Fibroblast of skin of abdomen (primary cell): ENCODE measurements at regions not wholly inside any gene's neighbourhood (a gene's known extent, or its start where the extent isn't known, plus 50 kb on each side); places are given as distances from the start of the nearest gene placed in this dataset.
A peak's percentile ranks its signal among the peaks of the same experiment; 100 is the strongest.
"Not testable (repeated sequence)": the region's sequence is repeated elsewhere in the genome, so short reads cannot be mapped to it uniquely, and the experiment has no call there.

Experiments used
- DNase-seq: peaks from one replicate; pipeline ENCODE4 v3.0.0-alpha.2; 2013

- peak; percentile 51 for DNase-seq
Observed at GRCh38 chr5:126124706-126125345, 298.4 kb upstream of the GRAMD2B start.

GRCh38 chr5:126125407-126125806, 297.8 kb upstream of the GRAMD2B start:
- no peak for DNase-seq

- DNase-seq, result no peak
Observed at GRCh38 chr5:126126574-126126973, 296.6 kb upstream of the GRAMD2B start.

- not testable (repeated sequence) for DNase-seq
Observed at GRCh38 chr5:126127371-126127770, 295.8 kb upstream of the GRAMD2B start.

- DNase-seq, result no peak
Observed at GRCh38 chr5:126129431-126129830, 293.8 kb upstream of the GRAMD2B start.

- DNase-seq, result no peak
Observed at GRCh38 chr5:126133424-126133823, 289.8 kb upstream of the GRAMD2B start.

GRCh38 chr5:126137891-126138280, 285.3 kb upstream of the GRAMD2B start:
- peak; percentile 72 for DNase-seq

- peak; percentile 75 for DNase-seq
Observed at GRCh38 chr5:126138281-126138931, 284.8 kb upstream of the GRAMD2B start.

- peak; percentile 49 for DNase-seq
Observed at GRCh38 chr5:126139086-126139485, 284.1 kb upstream of the GRAMD2B start.

GRCh38 chr5:126139773-126140172, 283.4 kb upstream of the GRAMD2B start:
- peak; percentile 70 for DNase-seq

- no peak for DNase-seq
Observed at GRCh38 chr5:126143622-126144021, 279.6 kb upstream of the GRAMD2B start.

- not testable (repeated sequence) for DNase-seq
Observed at GRCh38 chr5:126150319-126150718, 272.9 kb upstream of the GRAMD2B start.

- DNase-seq, result not testable (repeated sequence)
Observed at GRCh38 chr5:126155298-126155697, 267.9 kb upstream of the GRAMD2B start.

- DNase-seq, result no peak
Observed at GRCh38 chr5:126166368-126166767, 256.8 kb upstream of the GRAMD2B start.

- no peak for DNase-seq
Observed at GRCh38 chr5:126168785-126169184, 254.4 kb upstream of the GRAMD2B start.

GRCh38 chr5:126171916-126172315, 251.3 kb upstream of the GRAMD2B start:
- no peak for DNase-seq

GRCh38 chr5:126172812-126173211, 250.4 kb upstream of the GRAMD2B start:
- no peak for DNase-seq

GRCh38 chr5:126178521-126178920, 244.7 kb upstream of the GRAMD2B start:
- peak; percentile 62 for DNase-seq

- no peak for DNase-seq
Observed at GRCh38 chr5:126182971-126183695, 240.1 kb upstream of the GRAMD2B start.

GRCh38 chr5:126184474-126184873, 238.7 kb upstream of the GRAMD2B start:
- no peak for DNase-seq

GRCh38 chr5:126186210-126186609, 237.0 kb upstream of the GRAMD2B start:
- no peak for DNase-seq

GRCh38 chr5:126188804-126189203, 234.4 kb upstream of the GRAMD2B start:
- no peak for DNase-seq

GRCh38 chr5:126189231-126189630, 234.0 kb upstream of the GRAMD2B start:
- DNase-seq, result no peak

- DNase-seq, result no peak
Observed at GRCh38 chr5:126189862-126190261, 233.3 kb upstream of the GRAMD2B start.
